ENCODE measurements at regions not wholly inside any gene's neighbourhood (a gene's known extent, or its start where the extent isn't known, plus 50 kb on each side); places are given as distances from the start of the nearest gene placed in this dataset.
"Not testable (repeated sequence)": the region's sequence is repeated elsewhere in the genome, so short reads cannot be mapped to it uniquely, and the experiment has no call there.

GRCh38 chr5:8561854-8562253, 692.9 kb downstream of the MTRR start:
- DNase-seq (ENCODE audit: low spot score): no peak

GRCh38 chr5:8563540-8563939, 694.6 kb downstream of the MTRR start:
- DNase-seq (ENCODE audit: low spot score): not testable (repeated sequence)

GRCh38 chr5:8568858-8569257, 699.9 kb downstream of the MTRR start:
- no peak for DNase-seq (ENCODE audit: low spot score)

- DNase-seq (ENCODE audit: low spot score): no peak
Measured at GRCh38 chr5:8570528-8570927, 701.6 kb downstream of the MTRR start.

- DNase-seq (ENCODE audit: low spot score): no peak
Measured at GRCh38 chr5:8576178-8576577, 707.2 kb downstream of the MTRR start.

- DNase-seq (ENCODE audit: low spot score): no peak
Measured at GRCh38 chr5:8577792-8578191, 708.8 kb downstream of the MTRR start.

- DNase-seq (ENCODE audit: low spot score): no peak
Measured at GRCh38 chr5:8580298-8580697, 711.4 kb downstream of the MTRR start.

- no peak for DNase-seq (ENCODE audit: low spot score)
Measured at GRCh38 chr5:8581047-8581446, 712.1 kb downstream of the MTRR start.

GRCh38 chr5:8585230-8586018, 716.5 kb downstream of the MTRR start:
- no peak for DNase-seq (ENCODE audit: low spot score)

- DNase-seq (ENCODE audit: low spot score): no peak
Measured at GRCh38 chr5:8590959-8591358, 722.0 kb downstream of the MTRR start.

- DNase-seq (ENCODE audit: low spot score): no peak
Measured at GRCh38 chr5:8598356-8598755, 729.4 kb downstream of the MTRR start.

GRCh38 chr5:8598996-8599395, 730.0 kb downstream of the MTRR start:
- no peak for DNase-seq (ENCODE audit: low spot score)

- DNase-seq (ENCODE audit: low spot score): no peak
Measured at GRCh38 chr5:8600843-8601242, 731.9 kb downstream of the MTRR start.

- DNase-seq (ENCODE audit: low spot score): no peak
Measured at GRCh38 chr5:8601831-8602354, 732.9 kb downstream of the MTRR start.

GRCh38 chr5:8606231-8606630, 737.3 kb downstream of the MTRR start:
- DNase-seq (ENCODE audit: low spot score): no peak

- no peak for DNase-seq (ENCODE audit: low spot score)
Measured at GRCh38 chr5:8611067-8611466, 742.1 kb downstream of the MTRR start.

GRCh38 chr5:8613078-8613685, 744.2 kb downstream of the MTRR start:
- DNase-seq (ENCODE audit: low spot score): no peak

- no peak for DNase-seq (ENCODE audit: low spot score)
Measured at GRCh38 chr5:8615142-8615858, 746.4 kb downstream of the MTRR start.

- no peak for DNase-seq (ENCODE audit: low spot score)
Measured at GRCh38 chr5:8628521-8628920, 759.6 kb downstream of the MTRR start.

- no peak for DNase-seq (ENCODE audit: low spot score)
Measured at GRCh38 chr5:8633259-8633658, 764.3 kb downstream of the MTRR start.

- no peak for DNase-seq (ENCODE audit: low spot score)
Measured at GRCh38 chr5:8633696-8634095, 764.7 kb downstream of the MTRR start.

- no peak for DNase-seq (ENCODE audit: low spot score)
Measured at GRCh38 chr5:8634219-8634618, 765.3 kb downstream of the MTRR start.

Measured in hematopoietic multipotent progenitor cell treated with erythropoietin and hydrocortisone succinate and interleukin-3 and kit ligand, for 17 days (in vitro differentiated cells).